Epithelial cell of esophagus (primary cell): ENCODE measurements at regions not wholly inside any gene's neighbourhood (a gene's known extent, or its start where the extent isn't known, plus 50 kb on each side); places are given as distances from the start of the nearest gene placed in this dataset.

ENCODE experiments used
- DNase-seq: peaks from one replicate; pipeline ENCODE4 v3.0.0; 2010; ENCODE audit warnings: low read depth
- H3K4me3 ChIP-seq: 2 replicates; pipeline ENCODE4 v1.5.1; 2011; ENCODE audit warnings: mild to moderate bottlenecking, low read length, control low read depth
- CTCF ChIP-seq: IDR thresholded peaks from 2 replicates; pipeline ENCODE4 v1.5.1; 2011; ENCODE audit warnings: low read depth, mild to moderate bottlenecking, low read length, control low read depth, inconsistent platforms; ENCODE audit not compliant: insufficient read depth; ENCODE audit errors: missing control alignments

DNA sequence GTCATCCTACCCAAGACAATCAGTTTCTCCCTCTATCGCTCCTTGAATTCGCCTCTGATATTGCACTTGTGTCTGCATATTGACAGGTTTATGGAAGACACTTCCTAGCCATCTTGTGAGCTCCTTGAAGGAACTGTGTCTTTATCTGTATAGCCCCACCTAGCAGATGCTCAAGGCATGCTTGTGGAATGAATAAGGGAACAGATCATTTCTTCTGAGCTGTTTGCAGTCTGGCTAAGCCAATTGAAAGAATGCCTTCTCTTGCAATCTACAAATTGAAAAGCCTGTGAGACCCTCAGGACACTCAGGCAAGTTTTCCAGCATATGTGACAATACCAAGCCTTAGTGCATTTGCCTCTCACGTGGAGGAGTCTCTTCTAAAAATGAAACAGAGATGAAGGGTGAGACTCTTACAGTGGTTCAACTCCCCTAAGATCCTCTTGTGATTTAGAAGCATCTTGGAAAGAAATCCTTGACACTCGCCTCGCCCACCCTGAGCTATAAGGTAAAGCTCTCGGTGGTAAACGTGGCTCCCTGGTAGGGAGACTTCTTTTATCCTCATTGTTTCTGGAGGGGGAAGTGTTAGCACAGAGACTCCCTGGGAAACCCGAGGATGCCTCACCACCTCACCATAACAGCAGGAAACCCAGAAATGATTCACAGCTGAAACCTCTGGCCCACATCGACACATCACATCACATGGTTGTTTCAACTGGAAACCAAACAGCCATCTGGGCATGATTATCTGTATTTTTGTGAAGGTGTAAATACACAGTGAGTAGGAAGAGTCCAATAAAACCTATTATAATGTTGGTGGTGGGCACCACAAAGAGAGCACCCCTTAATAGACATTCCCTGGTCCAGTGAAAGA lies 112.3 kb upstream of the BCL2L14 start:
- peak; percentile 95 for DNase-seq
- no peak overlapping the region for H3K4me3 ChIP-seq
- TF ChIP-seq CTCF = no peak

DNA sequence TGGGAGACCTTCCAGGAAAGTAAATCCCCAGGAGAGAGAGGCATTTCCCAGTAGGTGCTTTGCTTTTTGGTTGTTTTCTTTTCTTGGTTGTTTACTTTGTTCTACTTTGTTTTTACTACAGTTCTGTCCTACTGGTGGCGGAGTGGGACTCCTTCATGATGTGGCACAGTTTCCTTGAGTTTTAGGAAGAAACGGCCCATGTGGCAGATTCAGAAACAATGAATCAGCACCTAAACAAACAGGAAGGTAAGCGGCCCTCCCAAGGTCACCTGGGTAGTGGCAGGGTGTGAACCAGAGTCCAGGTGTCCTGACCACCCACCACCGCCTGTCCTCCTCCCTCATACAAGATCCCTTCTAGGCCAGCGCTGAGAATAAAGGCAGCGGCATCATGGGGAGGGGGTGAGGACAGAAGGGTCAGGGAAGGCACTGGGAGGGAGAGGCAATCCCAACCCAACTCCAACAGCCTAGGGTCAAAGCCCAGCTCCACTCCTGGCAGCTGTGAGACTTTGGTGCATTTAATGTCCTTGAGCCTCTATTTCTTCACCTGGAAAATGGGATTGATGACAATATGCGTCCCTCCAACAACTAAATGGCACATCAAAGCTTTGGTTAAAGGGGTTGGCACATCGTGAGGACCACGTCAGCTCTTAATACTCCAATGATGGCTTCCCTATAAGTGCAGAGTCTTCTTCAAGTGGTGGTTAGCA lies 111.5 kb upstream of the BCL2L14 start:
- no peak overlapping the region for H3K4me3 ChIP-seq
- peak; percentile 64 for DNase-seq
- TF ChIP-seq CTCF = no peak

GRCh38 chr12:11960646-11961045 lies 110.1 kb upstream of the BCL2L14 start:
- H3K4me3 ChIP-seq = no peak overlapping the region
- DNase-seq = no peak
- TF ChIP-seq CTCF = no peak

DNA sequence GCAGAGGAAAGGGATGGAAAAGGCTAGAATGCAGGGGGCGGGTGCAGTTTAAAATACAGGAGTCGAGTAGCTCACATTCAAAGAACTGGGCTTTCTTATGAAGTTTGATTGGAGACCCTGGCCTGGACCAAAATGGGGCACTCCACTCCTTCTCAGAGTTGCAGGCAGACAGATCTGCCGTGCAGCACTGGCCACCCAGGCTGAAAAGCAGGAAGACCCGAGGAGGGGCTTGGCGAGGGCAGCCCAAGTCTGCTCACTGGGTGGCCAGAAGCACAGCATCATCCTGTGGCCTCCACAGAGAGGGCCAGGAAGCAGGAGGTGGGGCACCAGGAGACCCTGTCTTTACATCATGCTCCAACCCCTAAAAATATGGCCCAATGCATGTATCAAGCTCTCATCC lies 109.1 kb upstream of the BCL2L14 start:
- no peak for TF ChIP-seq CTCF
- no peak overlapping the region for H3K4me3 ChIP-seq
- DNase-seq = no peak

DNA sequence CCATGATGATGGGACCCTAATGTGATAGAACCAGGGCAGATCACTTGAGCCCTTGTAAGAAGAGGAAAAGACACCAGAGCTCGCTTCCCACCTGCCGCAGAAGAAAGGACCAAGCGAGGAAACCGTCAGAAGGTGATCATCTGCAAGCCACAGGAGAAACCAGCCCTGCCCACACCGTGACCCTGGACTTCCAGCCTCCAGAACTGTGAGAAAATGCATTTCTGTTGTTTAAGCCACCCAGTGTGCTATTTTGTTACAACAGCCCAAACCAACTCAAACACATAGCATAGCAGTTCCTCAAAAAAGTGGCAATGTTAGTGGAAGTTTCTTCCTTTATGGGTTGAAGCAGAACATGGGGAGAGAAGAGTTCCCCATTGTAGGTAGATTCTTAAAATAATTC lies 107.9 kb upstream of the BCL2L14 start:
- no peak for TF ChIP-seq CTCF
- H3K4me3 ChIP-seq = no peak overlapping the region
- no peak for DNase-seq

DNA sequence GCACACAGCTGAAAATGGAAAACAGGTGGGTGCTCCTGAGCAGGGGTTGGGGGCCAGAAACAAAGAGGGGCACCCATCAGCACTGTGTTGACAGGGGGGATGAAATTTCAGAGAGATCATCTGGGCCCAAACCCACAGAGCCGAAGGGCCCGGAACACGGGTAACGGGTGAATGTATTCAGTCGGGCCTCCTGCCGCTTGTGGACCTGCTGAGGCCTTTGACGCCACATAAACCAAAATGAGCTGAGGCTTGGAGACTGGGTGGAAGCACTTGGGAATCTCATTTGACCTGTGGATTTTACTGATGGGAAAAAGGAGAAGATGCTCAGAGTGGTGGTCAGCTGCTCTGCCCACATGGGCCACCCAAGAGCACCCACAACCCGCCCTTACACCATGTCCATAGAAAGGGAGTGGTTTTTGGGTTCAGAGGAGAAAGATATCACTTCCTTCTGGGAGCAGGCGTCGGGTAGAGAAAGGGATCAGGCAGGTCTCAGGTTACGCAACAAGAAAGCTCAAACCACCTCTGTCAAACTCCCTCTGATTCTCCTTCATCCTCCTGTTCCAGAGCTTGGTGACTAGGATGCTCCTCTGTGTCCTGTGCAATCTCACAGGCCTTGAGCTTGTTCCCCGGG lies 106.8 kb upstream of the BCL2L14 start:
- H3K4me3 ChIP-seq = no peak overlapping the region
- TF ChIP-seq CTCF = no peak
- DNase-seq = no peak
